ENCODE measurements at regions not wholly inside any gene's neighbourhood (a gene's known extent, or its start where the extent isn't known, plus 50 kb on each side); places are given as distances from the start of the nearest gene placed in this dataset.

DNA sequence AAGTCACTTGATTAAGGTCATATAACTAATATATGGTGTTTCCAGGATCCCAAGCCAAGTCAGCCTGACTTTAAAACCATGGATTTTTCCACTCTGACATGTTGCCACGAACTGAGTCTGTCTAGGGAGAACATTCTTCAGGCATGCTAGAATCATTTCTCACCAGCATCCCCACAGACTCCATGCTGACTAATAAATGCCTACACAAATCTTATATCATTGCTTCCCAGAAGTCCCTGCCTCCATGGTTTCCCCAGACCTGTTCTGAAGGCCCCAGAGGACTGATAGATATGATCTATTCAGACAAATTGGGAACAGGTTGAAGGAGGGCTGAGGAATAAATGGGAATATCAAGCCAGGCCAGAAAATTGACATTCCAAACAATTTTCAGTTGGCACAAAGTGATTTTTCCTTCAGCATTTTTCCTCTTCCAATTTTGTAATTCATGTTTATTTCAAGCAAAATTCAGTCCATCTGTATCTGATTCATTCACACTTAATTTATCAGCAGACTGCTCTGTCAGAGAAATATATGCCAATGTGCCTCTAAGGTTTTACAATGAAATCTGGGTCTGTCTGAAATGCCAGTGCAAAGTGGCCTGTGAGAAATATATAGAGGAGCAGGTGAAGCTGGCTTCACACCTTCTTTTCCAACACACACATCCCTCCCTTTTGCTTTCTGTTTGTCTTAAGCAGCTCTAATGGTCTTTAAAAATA, 413.6 kb upstream of the TNC start:
- no peak for DNase-seq
- Mint-ChIP-seq H3K4me3 (no peak overlapping the region), H3K9me3 (peaks cover 0 to 6% of the 10 kb centered on the region in 2 donors), H3K27me3 (ENCODE audit: low read depth in 2 of 2) (no peaks in the 10 kb centered on the region), H3K27ac (no peak overlapping the region), H3K4me1 (no peaks in the 10 kb centered on the region), H3K36me3 (no peaks in the 10 kb centered on the region)
- ATAC-seq = no peak
- no peak overlapping the region for H3K4me3 ChIP-seq (ENCODE audit: low read length)
- H3K36me3 ChIP-seq (ENCODE audit: control insufficient read depth, insufficient read depth, low read length) = no peaks in the 10 kb centered on the region
- intact Hi-C loops (cut with micrococcal nuclease) = no loop called here
- H3K4me1 ChIP-seq (ENCODE audit: control insufficient read depth, insufficient read depth, low read length) = no peaks in the 10 kb centered on the region
- H3K27me3 ChIP-seq (ENCODE audit: control insufficient read depth, insufficient read depth, low read length) = no peaks in the 10 kb centered on the region
- WGBS (ENCODE audit: insufficient coverage) = 55% methylated on average over 1 of the region's 1 CpG
- TF ChIP-seq, protein P1, sequence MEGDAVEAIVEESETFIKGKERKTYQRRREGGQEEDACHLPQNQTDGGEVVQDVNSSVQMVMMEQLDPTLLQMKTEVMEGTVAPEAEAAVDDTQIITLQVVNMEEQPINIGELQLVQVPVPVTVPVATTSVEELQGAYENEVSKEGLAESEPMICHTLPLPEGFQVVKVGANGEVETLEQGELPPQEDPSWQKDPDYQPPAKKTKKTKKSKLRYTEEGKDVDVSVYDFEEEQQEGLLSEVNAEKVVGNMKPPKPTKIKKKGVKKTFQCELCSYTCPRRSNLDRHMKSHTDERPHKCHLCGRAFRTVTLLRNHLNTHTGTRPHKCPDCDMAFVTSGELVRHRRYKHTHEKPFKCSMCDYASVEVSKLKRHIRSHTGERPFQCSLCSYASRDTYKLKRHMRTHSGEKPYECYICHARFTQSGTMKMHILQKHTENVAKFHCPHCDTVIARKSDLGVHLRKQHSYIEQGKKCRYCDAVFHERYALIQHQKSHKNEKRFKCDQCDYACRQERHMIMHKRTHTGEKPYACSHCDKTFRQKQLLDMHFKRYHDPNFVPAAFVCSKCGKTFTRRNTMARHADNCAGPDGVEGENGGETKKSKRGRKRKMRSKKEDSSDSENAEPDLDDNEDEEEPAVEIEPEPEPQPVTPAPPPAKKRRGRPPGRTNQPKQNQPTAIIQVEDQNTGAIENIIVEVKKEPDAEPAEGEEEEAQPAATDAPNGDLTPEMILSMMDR (IDR thresholded peaks at IDR 0.05) = no peak
- H3K27ac ChIP-seq (ENCODE audit: low read length) = no peak overlapping the region
- H3K9me3 ChIP-seq (ENCODE audit: control insufficient read depth, insufficient read depth, low read length) = no peaks in the 10 kb centered on the region

DNA sequence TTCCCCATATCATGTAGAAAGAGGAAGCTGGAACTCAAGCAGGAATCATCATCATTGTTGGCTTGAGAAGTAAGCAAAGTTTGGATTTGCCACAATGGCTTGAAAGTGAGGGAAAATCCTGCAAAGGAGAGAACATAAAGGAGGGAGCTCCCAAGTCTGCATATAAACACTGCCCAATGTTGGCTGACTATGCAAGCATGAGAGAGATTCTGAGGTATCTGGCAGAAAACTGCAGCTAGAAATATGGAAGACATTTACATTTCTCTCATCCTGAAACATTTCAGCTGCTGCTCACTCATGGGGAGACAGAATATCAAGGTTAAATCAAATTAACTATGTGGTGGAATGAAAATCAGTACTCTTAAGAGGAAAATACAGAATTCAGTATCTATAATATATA, 415.6 kb upstream of the TNC start:
- Histone ChIP-seq H3K9me3 (ENCODE audit: control insufficient read depth, insufficient read depth, low read length) (no peaks in the 10 kb centered on the region), H3K27ac (ENCODE audit: low read length) (no peak overlapping the region), H3K4me1 (ENCODE audit: control insufficient read depth, insufficient read depth, low read length) (no peaks in the 10 kb centered on the region), H3K27me3 (ENCODE audit: control insufficient read depth, insufficient read depth, low read length) (no peaks in the 10 kb centered on the region), H3K4me3 (ENCODE audit: low read length) (no peak overlapping the region), H3K36me3 (ENCODE audit: control insufficient read depth, insufficient read depth, low read length) (no peaks in the 10 kb centered on the region)
- Mint-ChIP-seq H3K9me3 (peaks cover 0 to 6% of the 10 kb centered on the region in 2 donors), H3K27me3 (ENCODE audit: low read depth in 2 of 2) (no peaks in the 10 kb centered on the region), H3K36me3 (no peaks in the 10 kb centered on the region), H3K4me1 (no peaks in the 10 kb centered on the region), H3K27ac (no peak overlapping the region), H3K4me3 (no peak overlapping the region)
- ATAC-seq = no peak
- TF ChIP-seq, protein P1 (IDR thresholded peaks at IDR 0.05) = no peak
- DNase-seq = no peak
- intact Hi-C loops (cut with micrococcal nuclease) = no loop called here

- no peaks in the 10 kb centered on the region for H3K27me3 ChIP-seq (ENCODE audit: control insufficient read depth, insufficient read depth, low read length)
- H3K4me1 Mint-ChIP-seq = no peaks in the 10 kb centered on the region
- H3K4me3 ChIP-seq (ENCODE audit: low read length) = no peak overlapping the region
- no peaks in the 10 kb centered on the region for H3K27me3 Mint-ChIP-seq (ENCODE audit: low read depth in 2 of 2)
- DNase-seq (no peak), ATAC-seq (no peak)
- H3K27ac ChIP-seq (ENCODE audit: low read length) = no peak overlapping the region
- H3K27ac Mint-ChIP-seq = no peak overlapping the region
- intact Hi-C loops (cut with micrococcal nuclease) = no loop called here
- H3K4me3 Mint-ChIP-seq = no peak overlapping the region
- H3K9me3 Mint-ChIP-seq = peaks cover 2 to 4% of the 10 kb centered on the region in 2 donors
- H3K4me1 ChIP-seq (ENCODE audit: control insufficient read depth, insufficient read depth, low read length) = no peaks in the 10 kb centered on the region
- H3K36me3 ChIP-seq (ENCODE audit: control insufficient read depth, insufficient read depth, low read length) = no peaks in the 10 kb centered on the region
- H3K36me3 Mint-ChIP-seq = no peaks in the 10 kb centered on the region
- 78% methylated on average over 2 of the region's 2 CpGs for WGBS (ENCODE audit: insufficient coverage)
- TF ChIP-seq, protein P1 (IDR thresholded peaks at IDR 0.05) = no peak
- H3K9me3 ChIP-seq (ENCODE audit: control insufficient read depth, insufficient read depth, low read length) = no peaks in the 10 kb centered on the region
Measured at GRCh38 chr9:115540091-115540490, 422.1 kb upstream of the TNC start.

DNA sequence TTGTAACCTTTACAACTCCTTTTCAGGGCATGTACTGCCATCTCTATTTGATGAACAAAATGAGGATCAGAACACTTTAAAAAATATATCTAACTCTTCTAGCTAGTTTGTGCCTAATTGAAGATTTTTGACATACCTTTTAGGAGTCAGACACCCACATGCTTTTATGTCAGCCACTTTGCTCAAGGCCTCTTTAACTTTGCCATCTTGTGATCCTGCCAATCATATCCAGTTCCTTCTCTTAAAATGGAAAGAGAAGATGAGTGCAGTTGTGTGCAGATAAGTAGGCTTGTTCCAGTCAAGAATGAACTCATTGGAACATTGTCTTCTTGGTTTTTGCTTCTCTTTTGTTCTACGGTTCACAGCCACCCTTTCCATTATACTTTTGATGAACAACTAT, 425.6 kb upstream of the TNC start:
- H3K9me3 Mint-ChIP-seq = peaks cover 2 to 4% of the 10 kb centered on the region in 2 donors
- 100% methylated on average over 1 of the region's 1 CpG for WGBS (ENCODE audit: insufficient coverage)
- intact Hi-C loops (cut with micrococcal nuclease) = no loop called here

More for the DNA sequence above, 425.6 kb upstream of the TNC start:
- no peak overlapping the region for H3K4me3 ChIP-seq (ENCODE audit: low read length)
- H3K9me3 ChIP-seq (ENCODE audit: control insufficient read depth, insufficient read depth, low read length) = no peaks in the 10 kb centered on the region
- Mint-ChIP-seq H3K4me3 (no peak overlapping the region), H3K36me3 (no peaks in the 10 kb centered on the region), H3K27ac (no peak overlapping the region), H3K4me1 (no peaks in the 10 kb centered on the region), H3K27me3 (ENCODE audit: low read depth in 2 of 2) (no peaks in the 10 kb centered on the region)
- H3K4me1 ChIP-seq (ENCODE audit: control insufficient read depth, insufficient read depth, low read length) = no peaks in the 10 kb centered on the region
- no peak for DNase-seq
- H3K27ac ChIP-seq (ENCODE audit: low read length) = no peak overlapping the region
- no peak for ATAC-seq
- no peaks in the 10 kb centered on the region for H3K27me3 ChIP-seq (ENCODE audit: control insufficient read depth, insufficient read depth, low read length)
- TF ChIP-seq, protein P1 (IDR thresholded peaks at IDR 0.05) = no peak
- H3K36me3 ChIP-seq (ENCODE audit: control insufficient read depth, insufficient read depth, low read length) = no peaks in the 10 kb centered on the region

All from natural killer cell (primary cell).